ENCODE measurements at regions not wholly inside any gene's neighbourhood (a gene's known extent, or its start where the extent isn't known, plus 50 kb on each side); places are given as distances from the start of the nearest gene placed in this dataset.
"Not testable (repeated sequence)": the region's sequence is repeated elsewhere in the genome, so short reads cannot be mapped to it uniquely, and the experiment has no call there.

DNA sequence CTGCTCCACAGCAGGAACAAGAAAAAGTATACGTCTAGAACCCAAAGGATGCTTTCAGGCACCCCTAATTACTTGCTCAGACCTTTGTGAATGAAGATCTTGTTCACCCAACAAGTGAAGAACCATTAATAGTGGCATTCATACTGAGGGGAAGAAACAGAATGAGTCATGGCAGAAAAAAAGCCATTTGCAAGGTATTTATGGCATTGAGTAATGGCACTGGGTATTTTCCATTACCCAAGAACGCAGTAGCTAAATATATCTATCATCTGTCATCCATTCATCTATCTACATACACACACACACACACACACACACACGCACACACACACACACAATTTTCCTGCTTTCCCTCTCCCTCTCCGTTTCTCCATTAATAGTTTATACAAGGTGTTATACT, 56.4 kb upstream of the XIRP2 start:
- no peak for DNase-seq

DNA sequence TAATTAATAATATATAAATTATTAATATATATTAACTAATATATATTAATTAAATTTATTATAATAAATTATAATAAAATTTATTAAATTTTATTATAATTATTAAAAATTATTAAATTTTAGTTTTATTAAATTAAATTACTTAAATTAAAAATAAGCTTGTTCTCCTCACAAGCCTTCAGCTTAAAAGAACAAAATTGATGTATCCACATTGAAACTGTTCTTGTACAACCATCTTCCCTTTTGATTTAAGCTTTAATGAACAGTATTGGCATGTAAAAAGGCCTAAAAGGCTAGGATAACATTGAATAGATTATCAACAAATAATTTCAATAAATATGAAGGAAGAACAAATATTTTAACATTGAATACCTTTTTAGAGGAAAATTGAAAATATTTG, 62.4 kb upstream of the XIRP2 start:
- no peak for DNase-seq

DNA sequence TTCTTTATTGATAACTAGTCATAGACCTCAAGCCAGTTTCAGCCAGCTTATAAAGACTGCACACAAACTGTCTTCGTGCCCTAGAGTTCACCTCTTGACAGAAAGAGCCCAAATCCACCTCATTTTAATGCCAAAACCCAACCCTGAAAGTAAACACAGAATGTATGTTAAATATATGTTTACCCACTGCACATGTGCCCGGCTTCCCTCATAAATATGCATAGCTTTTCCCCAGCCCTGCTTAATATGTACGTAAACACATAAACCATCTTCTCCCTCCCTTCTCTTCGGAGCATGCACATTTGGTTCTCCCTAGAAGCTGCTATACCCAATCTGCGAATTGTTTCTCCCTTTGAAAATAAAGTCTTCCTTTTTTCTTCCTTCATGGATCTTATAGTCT, 73.9 kb upstream of the XIRP2 start:
- no peak for DNase-seq

DNA sequence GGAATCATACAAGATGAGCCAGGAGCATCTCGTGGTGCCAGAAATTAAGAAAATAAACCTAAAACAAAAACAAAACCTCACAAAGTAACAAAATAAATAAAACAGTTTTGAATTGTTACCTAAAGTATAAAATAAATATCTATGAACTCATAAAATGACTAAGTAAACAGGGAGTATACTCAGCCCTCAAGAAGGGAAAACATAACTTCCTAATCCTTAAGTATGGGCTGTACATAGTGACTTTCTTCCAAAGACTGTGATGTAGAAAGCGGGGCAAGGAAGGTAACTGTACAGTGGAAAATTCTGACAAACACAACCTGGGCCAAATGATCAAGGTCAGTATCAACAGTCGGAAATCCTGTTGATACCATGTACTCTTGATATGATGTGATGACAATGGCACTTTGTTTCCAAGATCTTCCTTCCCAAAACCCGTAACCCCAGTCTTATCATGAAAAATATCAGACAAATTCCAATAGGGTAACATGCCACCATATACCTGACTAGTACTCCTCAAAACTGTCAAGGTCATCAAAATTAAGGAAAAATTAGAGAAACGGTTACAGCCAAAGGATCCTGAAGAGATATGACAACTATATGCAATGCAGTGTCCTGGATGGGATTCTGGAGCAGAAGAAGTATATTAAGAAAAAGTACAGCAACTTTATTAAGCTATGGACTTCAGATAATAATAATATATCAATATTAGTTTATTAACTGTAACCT, 76.0 kb upstream of the XIRP2 start:
- DNase-seq, result no peak

DNA sequence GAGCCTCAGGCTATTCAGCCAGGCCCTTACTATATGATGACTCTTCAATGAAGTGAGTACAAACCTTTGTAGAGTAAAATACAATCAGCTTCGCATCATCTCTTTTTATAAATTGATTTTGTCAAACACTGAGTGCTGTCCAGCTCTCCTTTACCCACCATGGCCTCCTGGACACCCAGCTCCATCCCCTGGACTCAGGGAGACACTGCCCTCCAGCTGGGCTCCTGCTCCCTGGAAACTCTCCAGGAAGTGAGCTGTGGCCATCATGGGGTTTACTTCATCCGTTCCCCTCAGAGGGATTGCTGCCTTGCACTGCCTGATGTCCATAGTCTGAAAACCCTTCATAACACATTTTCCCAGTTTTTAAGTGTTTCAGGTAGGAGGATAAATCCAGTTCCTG, 82.5 kb upstream of the XIRP2 start:
- no peak for DNase-seq

DNA sequence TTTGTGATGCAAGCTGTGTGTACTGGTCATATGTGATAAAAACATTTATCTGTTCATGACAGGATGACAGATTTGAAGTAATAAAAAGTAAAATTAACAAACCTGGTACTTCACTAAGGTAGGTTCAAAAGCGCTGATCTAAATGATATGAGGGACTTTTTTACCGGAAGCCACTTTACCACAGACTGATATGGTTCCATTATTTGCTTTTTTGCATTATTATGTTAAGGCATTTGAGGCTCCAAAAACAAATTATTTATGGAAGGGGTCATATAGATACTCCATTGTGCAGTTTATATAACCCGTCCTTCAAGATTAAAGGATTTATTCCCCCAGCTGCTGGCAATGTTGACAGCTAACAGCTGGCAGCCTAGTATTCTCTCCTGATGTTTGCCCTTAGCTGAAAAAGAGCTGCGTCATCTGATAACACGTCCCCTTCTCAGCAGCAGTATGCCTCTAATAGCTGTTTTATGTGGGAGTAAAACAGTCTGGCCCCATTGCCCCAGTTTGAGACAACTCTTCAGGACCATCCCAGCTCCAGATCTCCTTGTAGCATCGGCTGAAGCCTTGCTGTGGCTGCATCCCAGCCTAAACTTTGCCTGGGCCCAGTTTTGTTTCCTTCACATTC, 84.8 kb upstream of the XIRP2 start:
- no peak for DNase-seq

DNA sequence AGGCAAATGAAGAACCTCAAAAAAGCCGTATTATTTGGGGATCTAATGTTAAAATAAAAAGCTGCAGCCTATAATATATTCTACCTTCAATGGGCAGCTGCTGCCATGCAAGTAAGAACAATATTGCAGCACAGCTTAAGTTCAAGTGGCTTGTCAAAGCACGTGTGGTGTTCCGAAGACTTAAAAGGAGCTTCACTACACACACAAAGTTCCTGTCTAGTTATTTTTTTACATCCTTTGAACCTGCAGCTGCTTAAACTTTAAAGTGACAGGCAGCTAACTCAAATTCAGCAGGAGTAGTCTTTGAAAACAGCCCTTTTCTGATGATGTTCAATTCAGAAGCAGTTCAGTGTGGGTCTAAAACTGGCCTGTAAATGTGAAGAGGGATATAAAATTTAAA, 85.8 kb upstream of the XIRP2 start:
- DNase-seq, result no peak

DNA sequence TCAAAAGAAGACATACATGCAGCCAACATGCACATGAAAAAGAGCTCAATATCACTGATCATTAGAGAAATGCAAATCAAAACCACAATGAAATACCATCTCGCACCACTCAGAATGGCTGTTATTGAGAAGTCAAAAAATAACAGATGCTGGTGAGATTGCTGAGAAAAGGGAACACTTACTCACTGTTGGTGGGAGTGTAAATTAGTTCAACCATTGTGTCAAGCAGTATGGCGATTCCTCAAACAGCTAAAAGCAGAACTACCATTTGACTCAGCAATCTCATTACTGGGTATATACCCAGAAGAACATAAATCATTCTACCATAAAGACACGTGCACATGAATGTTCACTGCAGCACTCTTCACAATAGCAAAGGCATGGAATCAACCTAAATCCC, 95.5 kb upstream of the XIRP2 start:
- DNase-seq, result no peak

DNA sequence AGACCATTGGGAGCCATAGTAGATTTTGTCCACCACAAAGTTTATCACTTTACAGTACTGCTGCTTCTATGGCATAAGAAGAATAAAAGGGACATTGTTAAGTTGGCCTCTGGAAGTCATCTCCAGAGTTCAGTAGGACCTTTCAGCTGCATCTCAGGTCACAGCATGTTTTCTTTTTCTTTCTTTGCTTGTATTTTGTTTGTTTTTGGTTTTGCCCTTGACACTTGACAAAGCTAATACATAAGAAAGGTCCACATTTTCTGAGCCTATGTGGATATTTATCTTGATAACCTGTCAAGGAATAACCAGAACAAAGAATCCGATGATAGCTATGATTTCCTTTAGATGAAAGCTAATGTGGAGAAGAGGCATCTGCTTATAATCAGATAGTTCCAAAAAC, 101.6 kb upstream of the XIRP2 start:
- no peak for DNase-seq

DNA sequence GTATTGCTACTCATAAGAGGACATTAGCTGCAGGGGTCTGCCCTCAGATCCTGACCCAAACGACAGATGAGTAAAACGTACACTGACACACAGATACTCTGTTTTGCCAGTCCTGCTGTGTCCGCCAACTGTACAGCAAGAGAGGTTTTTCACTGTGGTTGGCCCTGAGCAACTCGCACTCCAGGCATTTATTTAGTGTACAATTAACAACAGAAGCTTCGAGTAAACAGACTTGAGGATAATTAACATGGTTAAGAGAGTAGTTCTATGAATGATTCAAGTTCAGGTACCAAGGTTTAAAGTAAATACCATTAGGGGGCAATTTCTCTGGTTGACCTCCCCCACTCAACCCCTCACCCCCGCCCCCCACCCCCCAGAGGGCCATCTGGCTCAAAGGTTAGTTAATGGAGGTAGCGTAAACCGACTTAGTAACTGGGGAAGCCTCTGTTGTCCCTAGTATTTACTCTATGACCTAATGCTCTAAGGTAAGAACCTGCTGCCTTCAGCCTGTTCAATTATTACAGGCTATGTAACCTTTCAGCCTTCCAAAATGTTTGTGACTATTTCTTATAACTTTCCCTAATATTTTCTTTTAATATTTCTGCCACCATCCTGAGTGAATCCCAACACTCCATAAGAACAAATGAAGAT, 103.9 kb upstream of the XIRP2 start:
- DNase-seq, result no peak

DNA sequence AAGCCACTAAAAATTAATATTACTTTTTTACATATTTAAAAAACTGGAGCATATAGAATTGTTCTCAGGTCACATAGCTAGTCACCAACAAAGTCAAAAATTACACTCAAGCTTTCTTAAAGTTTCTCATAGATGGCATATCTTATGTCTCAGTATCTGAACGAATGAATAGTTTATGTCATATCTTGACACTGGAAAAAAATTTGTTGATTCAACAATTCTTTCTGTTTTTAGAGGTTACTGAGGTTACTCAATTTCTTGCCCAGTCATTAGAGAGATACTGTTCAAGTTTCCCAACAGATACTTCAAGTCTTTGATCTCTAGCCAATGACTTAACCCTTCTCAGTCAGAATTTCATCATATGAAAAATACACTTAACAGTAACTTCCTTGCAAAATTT, 113.1 kb upstream of the XIRP2 start:
- DNase-seq, result no peak

DNA sequence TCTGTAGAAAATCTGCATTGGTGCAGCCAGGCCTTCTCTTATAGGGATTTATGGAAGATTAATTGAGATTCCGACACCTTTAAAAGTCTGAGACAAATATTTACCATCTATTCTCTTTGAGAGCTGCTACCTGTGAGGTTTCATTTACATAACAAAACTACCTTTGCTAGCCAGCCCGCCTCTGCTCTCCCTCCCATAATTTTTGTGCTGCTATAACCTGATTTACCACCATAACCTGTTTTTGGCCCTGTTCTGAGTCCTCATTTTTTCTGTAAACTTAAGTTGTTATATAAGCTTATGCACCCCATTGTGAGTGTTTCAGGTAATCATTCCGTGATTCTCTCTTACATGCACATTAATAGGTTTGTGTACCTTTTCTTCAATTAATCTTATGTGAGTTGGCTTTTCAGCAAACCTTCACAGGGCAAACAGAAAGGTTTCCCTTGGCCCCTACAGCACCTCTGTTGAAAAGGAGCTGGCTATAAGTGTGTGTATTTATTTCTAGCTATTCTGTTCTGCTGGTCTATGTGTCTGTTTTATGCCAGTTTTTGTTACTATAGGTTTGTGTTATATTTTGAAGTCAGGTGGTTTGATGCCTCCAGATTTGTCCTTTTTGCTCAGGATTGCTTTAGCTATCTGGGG, 114.9 kb upstream of the XIRP2 start:
- no peak for DNase-seq

DNA sequence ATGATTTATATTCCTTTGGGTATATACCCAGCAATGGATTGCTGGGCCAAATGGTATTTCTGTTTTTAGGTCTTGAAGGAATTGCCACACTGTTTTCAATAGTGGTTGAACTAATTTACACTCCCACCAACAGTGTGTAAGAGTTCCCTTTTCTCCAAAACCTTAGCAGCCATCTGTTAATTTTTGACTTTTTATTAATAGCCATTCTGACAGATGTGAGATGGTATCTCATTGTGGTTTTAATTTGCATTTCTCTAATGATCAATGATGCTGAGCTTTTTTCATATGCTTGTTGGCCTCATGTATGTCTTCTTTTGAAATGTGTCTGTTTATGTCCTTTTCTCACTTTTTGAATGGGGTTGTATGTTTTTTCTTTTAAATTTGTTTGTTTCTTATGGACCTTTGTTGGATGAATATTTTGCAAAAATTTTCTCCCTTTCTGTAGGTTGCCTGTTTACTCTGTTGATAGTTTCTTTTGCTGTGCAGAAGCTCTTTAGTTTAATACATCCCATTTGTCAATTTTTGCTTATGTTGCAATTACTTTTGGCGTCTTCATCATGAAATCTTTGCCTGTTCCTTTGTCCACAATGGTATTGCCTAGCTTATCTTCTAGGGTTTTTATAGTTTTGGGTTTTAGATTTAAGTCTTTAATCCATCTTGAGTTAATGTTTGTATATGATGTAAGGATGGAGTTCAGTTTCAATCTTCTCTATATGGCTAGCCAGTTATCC, 119.7 kb upstream of the XIRP2 start:
- DNase-seq, result no peak

DNA sequence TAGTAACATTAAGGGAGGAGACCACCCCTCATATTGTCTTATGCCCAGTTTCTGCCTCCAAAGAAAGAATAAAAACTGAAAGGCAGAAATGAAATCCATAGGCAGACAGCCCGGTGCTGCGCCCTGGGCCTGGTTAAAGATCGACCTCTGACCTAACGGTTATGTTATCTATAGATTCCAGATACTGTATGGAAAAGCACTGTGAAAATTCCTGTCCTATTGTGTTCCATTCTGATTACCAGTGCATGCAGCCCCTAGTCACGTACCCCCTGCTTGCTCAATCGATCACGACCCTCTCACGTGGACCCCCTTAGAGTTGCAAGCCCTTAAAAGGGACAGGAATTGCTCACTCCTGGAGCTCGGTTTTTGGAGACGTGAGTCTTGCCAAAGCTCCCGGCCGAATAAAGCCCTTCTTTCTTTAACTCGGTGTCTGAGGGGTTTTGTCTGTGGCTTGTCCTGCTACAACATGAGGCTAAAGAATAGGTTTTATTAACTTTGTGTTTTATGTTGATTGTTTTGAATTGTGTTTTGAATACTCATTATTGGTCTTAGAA, 121.4 kb upstream of the XIRP2 start:
- DNase-seq, result not testable (repeated sequence)

DNA sequence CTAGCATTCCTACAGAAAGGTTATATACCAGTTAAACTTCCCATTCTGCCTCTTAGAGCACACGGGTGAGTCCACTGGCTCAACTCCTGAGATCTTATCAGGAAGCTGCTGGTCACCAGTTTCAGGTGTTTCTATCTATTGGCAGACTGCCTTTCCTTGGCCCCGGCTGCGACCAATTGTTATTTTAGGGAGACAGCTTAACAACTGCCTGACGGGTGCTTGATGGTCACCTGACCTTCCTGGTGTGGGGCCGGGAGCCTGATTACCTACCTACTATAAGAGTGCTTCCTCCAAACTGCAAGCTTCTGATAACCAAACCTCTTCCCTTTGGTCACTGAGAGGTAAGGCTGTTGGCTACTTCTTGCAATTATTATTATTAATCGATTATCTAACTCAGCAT, 122.1 kb upstream of the XIRP2 start:
- no peak for DNase-seq

DNA sequence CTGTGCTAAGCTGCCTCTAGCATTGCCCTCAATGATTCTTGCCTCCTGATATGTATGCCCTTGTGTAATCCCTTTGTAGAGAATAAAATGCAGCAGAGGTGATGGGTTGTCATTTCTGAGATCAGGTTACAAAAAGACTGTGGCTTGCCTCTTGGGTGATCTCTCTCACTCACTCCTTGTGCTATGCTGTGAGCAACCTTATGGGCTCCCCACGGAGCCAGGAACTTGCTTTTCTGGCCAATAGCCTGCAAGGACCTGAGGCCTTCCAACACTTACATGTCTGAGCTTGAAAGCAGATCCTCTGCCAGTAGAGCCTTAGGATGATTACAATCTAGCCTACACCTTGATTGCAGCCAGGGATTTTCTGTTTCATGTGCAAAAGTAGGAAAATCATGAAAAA, 123.1 kb upstream of the XIRP2 start:
- no peak for DNase-seq

DNA sequence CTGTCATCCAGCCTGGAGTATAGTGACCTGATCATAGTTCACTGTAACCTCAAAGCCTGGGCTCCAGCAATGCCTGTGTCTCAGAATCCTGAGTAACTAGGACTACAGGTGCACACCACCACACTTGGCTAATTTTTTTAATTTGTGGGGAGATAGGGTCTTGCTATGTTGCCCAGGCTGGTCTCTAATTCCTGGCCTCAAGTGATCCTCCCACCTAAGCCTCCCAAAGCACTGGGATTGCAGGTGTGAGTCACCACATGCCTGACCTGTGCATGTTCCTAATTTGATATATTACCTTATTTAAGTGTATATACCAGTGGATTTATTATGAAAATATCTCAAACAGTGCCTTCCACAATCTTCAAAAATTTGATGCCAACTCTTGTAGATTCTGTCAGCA, 123.6 kb upstream of the XIRP2 start:
- DNase-seq, result no peak

DNA sequence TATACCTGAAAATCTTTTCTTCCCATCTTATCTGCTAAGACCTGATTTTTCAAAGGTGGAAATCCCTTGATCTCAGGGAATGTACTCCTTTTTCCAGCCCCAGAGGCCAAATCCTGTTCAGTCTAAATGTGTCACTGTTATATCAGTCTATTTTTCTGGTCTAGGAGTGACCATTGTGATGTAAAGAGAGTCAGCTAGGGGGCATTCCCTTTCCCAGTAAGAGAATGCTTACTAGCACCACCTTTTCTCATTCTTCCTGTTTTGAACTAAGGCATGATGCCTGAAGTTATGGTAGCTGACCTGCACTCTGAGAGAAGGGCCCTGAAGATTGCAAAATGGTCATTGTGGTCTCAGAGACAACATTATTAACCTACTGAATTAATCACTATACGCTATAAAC, 124.1 kb upstream of the XIRP2 start:
- no peak for DNase-seq

DNA sequence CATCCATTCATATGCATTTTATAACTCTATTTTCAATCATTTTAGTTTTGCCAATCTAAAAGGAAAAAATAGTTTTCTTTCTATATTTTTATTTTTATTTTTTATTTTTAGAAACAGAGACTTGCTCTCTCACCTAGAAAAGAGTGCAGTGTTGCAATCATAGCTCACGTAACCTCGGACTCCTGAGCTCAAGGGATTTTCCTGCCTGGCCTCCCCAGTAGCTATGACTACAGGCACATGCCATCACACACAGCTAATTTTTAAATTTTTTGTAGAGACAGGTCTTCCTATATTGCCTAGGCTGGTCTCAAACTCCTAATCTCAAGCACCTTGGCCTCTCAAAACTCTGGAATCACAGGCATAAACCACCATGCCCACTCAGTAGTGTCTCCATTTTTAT, 125.5 kb upstream of the XIRP2 start:
- DNase-seq, result no peak

DNA sequence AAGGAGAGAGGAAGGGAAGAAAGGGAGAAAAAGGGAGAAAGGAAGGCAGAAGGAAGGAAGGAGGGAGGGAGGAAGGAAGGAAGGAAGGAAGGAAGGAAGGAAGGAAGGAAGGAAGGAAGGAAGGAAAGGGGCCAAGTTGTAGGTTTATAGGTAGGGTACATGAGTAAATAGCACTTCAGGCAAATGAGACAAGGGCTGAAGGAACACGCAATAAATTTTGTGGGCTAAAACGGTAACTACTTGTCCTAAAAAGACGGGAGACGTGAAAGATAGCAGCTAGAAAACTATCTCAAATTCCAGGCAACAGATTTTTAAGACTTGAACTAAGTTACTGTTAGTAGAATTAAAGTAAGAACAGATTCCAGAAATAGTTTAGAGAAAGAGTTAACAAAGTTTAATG, 129.3 kb upstream of the XIRP2 start:
- DNase-seq, result no peak

DNA sequence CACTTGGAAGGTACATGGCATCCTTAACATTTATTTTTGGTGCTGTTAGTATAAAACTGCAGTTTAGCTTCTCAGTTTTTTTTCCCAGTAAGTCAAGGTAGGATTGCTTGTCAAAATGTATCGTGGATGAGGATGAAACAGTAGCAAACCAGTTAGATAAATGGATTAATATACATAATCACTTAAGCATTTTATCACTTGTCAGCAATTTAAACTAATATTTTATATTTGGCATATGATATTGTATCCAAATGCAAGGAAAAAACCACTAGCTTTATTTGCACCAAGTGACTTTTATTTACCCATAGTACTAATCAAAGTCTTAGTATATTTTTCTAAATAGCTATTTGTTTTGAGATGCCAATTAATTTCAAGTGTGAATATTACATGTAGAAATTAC, 137.7 kb upstream of the XIRP2 start:
- no peak for DNase-seq

DNA sequence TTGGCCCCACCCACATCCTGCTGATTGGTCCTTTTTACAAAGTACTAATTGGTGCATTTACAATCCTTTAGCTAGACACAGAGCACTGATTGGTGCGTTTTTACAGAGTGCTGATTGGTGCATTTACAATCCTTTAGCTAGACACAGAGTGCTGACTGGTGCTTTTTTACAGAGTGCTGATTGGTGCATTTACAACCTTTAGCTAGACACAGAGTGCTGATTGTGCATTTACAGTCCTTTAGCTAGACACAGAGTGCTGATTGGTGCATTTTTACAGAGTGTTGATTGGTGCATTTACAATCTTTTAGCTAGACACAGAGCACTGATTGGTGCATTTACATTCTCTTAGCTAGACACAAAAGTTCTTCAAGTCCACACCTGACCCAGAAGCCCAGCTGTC, 144.2 kb upstream of the XIRP2 start:
- DNase-seq, result not testable (repeated sequence)

DNA sequence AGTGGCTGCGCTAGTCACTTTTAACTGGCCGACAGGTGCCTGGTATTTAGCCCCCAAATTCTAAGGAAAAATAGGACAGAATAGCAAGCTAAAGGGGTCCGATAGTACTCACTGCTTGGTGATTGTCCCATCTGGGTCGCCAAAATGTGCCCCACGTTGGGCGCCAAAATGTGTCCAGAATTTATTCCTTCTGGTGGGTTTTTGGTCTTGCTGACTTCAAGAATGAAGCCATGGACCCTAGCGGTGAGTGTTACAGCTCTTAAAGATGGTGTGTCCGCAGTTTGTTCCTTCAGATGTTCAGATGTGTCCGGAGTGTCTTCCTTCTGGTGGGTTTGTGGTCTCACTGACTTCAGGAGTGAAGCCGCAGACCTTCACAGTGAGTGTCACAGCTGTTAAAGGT, 144.8 kb upstream of the XIRP2 start:
- peak; percentile 2 for DNase-seq

Data from CD4-positive, alpha-beta T cell treated with Interleukin-4 for 4 hours (primary cell).